NCI-H2227 treated with DMSO at 0.1 percent for 48 hours (cell line): ENCODE measurements at regions not wholly inside any gene's neighbourhood (a gene's known extent, or its start where the extent isn't known, plus 50 kb on each side); places are given as distances from the start of the nearest gene placed in this dataset.

Experiments used
- DNase-seq: peaks from one replicate; lab custom pipeline; 2025; lab: John Stamatoyannopoulos, UW

DNA sequence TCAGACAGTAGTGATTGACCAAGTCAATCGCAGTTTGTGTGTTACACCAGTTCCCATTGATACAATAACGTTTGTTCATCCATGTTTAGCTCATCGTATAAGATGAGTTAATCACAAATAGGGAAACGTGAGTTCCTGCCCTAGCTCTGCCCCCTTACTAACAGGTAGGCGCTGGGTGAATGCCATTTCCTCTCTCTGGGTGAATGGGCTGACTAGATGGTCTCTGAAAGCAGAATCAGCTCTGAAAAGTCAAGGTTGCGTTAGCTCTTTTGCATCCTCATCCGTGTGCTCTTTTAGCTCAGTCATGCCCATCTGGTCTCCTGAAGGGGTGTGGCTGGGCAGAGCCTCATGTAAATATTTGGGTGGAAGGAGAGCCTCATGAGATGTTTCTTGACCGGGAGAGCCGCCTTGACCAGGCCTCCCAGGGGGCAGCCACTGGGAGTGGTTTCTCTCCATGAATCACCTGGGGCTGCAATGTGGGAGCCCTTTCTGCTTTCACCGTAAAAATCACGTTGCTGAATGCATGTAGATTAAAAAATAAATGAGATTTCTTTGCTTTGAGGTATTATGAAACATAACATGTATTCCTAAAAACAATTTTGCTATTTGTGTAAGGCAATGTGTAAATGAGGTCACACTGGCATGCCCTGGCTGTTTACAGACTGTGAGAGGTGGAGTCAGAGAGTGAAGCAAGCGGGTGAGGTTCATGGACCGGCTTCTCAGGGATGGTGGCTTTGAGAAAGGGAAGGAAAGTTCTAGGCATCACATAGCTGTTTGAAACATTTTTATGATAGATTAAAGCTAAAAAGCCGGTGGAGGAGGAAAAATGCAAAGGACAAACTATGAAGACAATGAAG, 108.4 kb upstream of the RASGRP1 start:
- no peak for DNase-seq

DNA sequence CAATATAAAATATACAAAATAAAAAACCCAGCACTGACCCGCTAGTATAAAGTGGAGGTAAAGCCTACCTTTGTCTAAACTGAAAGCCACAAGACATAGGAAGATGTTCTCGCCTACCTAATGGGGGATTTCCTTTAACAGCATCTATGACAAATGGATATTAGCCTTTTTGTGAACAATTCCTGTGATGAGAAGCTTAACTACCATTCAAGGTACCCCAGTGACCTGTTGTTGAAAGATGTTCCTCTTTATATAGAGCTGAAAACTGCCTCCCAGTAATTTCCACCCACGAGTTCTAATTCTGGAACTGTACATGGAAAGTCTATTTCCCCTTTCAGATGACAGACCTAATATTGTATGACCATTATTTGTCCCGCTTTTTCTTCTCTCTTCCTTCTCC, 109.8 kb upstream of the RASGRP1 start:
- no peak for DNase-seq

DNA sequence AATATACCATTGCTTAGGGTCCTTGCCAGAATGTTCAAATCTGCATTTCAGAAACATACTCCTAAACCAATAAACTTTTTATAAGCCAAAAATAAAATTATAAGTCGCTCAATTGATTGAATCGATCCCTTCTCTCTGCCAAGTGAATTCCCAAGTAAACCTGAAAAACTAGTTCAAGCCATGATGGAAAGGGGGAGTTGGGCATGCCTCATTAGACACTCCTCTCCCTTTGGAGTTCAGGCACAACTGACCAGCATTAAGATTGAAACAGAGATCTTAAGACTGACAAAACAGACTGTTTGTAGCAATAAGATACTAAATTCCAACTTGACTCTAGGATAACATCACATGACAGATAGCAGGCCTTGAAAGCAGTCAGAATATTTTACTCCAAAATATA, 113.7 kb upstream of the RASGRP1 start:
- no peak for DNase-seq

GRCh38 chr15:38680775-38681174, 116.2 kb upstream of the RASGRP1 start:
- no peak for DNase-seq

DNA sequence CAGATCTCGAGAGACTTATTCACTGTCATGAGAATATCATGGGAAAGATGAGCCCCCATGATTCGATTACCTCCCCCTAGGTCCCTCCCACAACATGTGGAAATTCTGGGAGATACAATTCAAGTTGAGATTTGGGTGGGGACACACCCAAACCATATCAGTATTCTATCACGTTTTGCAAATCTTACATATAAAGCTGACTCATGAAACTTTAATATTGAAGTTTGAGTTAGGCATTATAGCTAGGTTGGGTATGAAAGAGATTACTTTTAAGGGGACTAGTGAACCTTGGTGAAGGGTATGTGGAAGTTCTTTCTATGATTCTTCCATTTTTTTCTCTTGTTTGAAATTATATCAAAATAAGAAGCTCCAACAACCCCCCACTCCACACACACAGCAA, 117.7 kb upstream of the RASGRP1 start:
- no peak for DNase-seq

DNA sequence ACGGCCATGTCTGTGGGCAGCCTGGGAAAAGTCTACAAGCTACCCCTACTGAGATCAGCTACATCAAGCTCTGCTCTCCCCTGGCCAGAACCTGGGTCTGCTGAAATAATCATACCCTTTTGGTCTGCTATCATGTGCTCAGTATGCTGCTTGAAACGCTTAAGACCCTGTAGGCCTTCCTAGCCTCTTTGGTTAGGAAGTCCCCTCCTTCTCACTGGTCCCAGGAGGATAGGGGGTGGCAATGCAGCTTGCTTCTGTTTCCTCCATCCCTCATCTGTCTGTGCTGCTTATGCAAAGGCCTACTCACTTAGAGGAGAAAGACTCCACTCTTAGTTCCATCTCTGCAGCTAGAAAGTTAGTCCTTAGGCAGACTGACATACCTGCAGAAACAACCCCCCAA, 118.2 kb upstream of the RASGRP1 start:
- DNase-seq, result no peak

DNA sequence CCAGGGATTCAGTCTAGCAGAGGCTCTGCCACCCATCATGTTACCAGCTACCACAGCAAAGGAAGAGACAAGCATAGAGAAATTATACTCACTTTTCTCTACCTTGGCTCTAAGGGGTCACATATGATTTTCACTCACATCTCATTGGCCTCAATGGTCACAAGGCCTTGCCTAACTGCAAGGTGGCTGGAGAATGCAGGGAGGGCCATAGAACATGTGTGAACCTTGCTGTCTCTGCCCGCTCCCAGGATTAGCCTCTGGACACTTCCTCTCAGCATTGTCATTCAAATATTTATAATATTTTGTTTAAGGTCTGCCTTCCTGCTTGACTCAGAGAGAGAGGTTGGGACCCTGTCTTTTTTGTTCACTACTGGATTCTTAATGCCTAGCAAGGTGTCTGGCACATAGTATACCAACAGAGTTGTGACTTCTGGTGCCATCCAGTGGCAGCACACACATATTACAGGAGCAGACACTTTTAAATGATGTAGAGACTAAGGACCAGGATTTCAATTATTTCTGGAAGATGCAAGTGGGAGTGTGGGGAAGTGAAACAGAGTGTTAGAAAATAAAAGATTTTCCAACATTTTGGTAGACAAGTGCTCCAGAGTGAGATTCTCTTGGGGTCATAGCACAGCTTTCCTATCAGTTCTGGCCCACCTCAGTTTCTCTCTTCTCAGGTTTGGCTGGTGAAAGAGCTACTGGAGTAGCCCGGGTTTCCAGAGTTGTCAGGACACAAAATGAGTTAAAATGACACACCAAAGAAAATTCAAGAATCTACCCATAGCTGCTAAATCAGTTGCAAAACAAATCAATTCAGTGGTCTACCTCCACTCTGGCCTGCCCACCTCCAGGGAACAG, 119.0 kb upstream of the RASGRP1 start:
- peak; percentile 62 for DNase-seq

DNA sequence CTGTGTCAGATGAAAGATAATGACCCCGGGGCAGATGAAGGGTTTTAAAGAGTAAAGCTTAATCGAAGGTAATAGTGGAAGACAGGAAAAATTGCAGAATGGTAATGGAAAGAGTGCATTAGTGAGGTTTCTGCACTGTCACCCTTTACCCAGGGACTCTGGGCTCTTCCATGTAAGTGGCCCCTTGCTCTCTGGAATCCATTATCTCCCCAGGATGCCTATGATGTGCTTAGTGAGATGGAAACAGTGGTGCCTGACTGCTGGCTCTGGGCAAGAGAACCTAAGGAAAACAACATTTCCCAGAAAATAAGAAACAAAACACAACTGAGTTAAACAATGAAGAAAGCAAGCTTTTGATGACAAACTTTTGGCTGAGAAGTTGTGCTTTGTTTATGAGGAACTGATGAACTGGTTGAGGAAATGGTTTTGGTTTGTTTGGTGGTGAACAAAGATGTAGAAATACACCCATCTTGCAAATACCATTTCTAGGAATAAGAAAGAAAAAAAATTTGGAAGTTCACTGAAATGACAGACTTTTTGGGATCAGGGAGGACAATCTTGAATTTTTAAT, 119.9 kb upstream of the RASGRP1 start:
- peak; percentile 74 for DNase-seq

DNA sequence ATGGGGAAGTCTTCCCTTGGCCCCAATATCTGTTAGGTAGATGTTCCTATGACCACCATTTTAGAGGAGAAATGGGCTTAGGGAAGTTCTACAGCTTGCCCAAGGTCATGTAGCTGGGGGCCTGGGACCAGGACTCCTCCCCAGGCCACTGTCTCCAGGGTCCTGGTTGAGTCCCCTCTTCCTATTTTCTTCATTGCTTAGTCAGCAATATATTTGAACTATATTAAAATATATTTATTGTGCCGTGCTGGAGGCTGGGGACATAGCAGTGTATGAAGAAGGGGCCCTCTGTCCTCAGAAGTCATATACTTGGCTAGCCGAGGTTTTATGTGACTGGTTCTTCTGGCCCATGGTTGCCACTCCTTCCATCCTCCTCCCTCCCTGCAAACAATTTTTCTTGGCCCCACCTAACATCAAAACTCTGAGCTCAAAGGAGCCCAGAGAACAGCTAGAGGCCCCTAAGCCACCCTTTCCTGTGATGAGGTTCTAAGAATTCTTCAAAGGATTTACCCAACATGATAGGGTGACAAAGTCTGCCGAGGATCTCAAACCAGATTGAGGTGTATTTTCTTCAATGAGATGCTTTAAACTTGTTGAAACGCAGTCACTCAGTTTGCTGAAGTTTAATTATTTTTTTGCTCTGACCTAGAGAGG, 121.2 kb upstream of the RASGRP1 start:
- DNase-seq, result no peak

DNA sequence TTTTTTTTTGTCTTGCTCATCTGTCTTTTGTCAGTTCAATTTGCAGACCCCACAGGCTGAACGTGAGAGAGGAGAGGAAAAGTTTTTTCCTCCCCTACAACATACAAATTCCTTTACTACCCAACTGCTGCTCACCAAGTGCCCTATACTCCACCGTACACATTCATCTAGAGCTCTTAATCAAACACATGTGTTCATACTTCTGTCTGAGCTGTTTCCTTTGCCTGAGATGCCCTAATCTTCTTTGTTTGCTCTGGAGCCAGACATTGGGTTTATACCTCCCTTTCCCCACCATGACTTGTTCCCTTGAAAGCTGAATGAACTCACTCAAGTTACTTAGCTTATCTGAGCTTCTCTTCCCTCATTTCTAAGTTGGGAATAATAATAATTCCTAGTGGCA, 122.7 kb upstream of the RASGRP1 start:
- no peak for DNase-seq

- no peak for DNase-seq
Measured at GRCh38 chr15:38687775-38688495, 123.3 kb upstream of the RASGRP1 start.

DNA sequence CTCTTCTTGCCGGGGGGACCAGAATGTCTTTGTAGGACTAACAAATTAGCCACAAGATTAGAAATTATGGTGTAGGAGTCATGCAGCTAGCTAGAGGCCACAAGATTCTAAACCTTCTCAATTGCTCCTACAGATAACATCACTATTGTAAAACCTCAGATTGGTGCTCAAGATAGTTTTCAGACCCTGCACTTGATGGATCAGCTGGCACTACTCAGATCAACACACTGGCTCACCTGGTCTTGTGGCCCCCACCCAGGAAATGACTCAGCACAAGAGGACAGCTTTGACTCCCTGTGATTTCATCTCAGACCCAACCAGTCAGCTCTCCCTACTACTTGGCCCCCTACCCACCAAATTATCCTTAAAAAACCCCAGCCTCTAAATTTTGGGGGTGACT, 124.1 kb upstream of the RASGRP1 start:
- DNase-seq, result no peak

GRCh38 chr15:38689522-38689921, 124.9 kb upstream of the RASGRP1 start:
- no peak for DNase-seq

- peak; percentile 86 for DNase-seq
Measured at GRCh38 chr15:38690216-38690615, 125.6 kb upstream of the RASGRP1 start.

DNA sequence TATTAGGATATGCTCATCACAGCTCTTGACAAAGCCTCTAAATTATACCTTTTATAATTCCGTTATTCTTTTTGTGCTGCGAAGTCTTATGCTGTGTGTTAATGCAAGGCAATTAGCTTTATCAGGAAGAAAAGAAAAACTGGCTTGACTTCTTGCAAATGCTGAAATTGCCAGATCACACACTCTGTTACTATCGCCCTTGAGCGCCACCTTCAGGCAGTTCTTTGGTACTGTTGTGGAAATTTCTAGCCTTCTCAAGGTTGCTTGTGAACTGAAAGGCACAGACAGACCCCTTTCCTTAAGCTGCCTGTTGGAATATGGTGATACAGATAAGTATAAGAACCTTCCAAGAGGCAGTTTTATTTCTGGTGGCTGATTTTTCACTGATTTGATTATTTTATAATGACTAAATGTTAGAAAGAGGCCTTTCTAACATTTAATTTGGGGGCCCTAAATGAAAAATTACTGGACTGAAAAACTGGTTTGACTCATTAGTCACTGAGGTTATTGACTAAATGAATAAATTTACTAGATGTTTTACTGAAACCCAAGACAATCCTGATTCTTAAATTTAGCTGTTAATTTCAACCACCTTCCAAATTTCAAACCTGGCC, 126.2 kb upstream of the RASGRP1 start:
- DNase-seq, result peak; percentile 86

- DNase-seq, result no peak
Measured at GRCh38 chr15:38691377-38691776, 126.8 kb upstream of the RASGRP1 start.

DNA sequence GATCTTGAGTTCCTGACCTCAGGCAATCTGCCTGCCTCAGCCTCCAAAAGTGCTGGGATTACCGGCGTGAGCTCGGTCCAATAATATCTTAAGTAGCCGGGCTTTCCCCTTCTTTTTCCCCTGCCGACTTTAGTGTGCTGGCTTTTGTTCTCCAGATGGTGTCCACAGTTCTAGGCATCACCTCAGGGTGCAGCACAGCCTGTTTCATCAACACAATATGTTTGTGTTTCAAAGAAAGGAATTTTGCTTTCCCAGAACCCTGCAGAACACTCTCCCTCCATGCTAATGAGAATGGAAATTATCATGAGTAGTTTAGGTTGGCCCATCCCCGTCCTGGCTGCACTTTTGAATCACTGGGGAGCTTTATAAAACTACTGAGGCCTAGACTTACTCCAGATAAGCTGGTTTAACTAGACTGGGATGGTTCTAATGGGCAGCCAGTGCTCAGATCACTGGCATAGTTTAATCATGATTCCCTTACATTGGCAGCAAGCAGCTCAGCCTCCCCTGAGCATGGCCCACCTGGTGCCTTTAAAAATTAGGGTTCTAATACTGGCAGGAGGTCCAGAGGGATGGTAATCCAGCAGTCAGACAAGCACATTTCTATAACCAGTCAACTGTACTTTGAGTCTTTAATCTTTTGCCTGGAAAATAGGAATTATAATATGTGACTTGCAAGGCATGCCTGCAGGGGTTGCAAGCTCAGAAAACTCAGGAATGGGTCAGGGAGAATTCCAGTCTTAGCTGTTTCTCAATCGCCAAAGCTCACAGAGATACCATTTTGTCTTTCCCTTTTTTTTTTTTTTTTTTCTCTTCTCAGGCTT, 127.6 kb upstream of the RASGRP1 start:
- DNase-seq, result no peak

GRCh38 chr15:38692789-38693062, 128.1 kb upstream of the RASGRP1 start:
- DNase-seq, result no peak

DNA sequence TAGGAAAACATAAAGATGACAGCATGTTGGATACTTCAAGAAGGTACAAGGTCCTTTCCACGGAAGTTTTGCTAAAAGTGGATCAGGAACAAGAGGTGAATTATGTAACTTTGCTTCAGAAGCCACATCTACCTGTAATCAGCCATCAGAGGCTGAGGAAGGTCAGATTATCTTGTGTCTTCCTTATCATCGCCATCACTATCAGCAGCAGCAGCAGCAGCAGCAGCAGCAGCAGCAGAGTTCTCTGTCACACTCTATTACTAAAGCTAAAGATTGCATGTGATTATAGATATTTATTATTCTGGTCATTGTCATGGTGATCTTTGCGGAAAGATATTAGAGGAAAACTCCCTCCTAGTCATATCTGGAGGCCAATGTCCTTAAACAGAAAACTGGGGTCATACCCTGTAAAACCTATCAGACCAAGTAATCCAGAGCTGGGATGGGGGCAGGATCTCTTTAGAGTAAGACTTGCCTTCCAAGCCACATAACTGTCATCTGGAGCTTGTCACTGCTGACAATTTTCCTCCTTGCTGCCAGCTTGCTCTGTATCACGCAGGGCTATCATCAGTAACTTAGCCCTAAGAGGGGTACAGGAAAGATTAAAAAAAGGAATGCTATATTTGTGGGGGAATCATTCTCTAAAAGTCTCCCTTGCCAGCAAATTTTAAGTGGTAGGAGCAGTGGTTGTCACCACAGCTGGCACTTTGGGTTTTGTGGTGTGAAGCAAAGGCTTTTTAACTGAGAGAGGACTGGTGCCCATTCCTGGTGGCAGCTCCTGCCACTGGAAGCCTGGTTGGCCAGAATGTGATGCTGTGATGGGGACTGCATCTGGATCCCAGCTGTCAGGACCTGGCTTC, 130.9 kb upstream of the RASGRP1 start:
- DNase-seq, result no peak
